Stimulated activated CD8-positive, alpha-beta memory T cell treated with anti-CD3 and anti-CD28 coated beads, Interleukin-2, amount 100 ng/mL, for 48 hours (primary cell): ENCODE measurements at regions not wholly inside any gene's neighbourhood (a gene's known extent, or its start where the extent isn't known, plus 50 kb on each side); places are given as distances from the start of the nearest gene placed in this dataset.
"Not testable (repeated sequence)": the region's sequence is repeated elsewhere in the genome, so short reads cannot be mapped to it uniquely, and the experiment has no call there.

Source experiments
- DNase-seq, 2 donors: peaks; one replicate each; pipeline ENCODE4 v3.0.0-alpha.2; 2020; ENCODE audit warnings: low read depth in 2 of 2

DNA sequence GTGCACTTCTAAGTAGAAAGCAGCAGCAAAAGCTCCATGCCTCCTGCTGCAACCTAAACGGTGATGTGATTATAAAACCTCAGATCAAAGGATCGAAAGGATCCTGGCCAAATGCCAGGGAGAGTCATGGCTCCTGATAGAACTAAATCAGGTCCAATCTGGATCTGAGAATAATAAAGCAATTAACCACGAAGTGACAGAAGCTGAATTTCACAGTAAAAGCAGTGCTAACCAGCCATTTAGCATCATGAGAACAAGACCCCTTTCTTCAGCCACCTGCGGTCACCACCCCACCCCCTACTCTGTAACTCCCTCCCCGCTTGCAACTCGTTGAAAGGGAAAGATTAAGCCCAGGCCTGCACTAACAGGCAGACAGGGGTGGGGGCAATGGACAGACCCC, 748.7 kb downstream of the BCL11A start:
- DNase-seq = no peak

DNA sequence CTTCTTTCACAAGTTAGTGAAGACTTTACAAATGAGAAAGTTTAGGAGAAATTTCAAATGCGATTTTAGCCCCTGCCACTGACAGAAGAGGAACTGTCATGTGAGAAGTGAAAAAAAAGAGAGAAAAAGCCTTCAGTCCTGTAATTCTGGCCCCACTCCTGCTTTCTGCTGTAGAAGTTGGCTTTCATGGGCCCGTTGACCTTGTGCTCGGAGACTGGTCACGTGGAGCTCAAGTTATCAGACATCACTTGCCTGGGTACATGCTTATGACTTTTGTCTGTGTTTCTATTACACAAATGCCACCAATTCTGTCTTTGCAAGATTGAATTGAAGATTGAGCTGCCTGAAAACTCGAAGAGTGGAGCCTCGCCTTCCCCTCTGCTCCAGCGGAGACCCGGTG, 749.9 kb downstream of the BCL11A start:
- DNase-seq = no peak

DNA sequence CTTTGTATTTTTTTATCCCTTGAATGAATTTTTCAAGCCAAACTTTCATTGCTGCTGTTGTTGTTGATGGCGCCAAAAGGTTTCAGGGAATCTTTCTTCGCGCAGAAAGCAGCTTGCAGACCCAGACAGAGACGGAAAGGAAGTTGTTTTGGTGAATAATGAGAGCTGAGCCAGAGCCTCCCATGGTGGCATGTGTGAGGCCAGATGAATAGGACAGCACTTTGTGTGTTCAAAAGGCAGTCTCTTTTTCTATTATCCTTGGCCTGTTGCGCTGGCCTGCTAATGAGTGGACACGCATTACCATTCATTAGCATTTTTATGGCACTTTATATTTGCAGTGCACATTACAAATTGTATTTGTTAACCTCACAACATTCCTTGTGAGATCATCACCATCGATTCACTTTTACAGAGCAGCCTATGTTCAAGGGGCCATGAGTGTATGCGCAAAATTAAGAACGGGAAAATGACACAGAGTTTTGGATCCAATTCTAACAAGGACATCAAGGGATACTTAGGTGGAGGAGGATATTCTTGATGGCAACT, 754.7 kb downstream of the BCL11A start:
- DNase-seq = no peak

DNA sequence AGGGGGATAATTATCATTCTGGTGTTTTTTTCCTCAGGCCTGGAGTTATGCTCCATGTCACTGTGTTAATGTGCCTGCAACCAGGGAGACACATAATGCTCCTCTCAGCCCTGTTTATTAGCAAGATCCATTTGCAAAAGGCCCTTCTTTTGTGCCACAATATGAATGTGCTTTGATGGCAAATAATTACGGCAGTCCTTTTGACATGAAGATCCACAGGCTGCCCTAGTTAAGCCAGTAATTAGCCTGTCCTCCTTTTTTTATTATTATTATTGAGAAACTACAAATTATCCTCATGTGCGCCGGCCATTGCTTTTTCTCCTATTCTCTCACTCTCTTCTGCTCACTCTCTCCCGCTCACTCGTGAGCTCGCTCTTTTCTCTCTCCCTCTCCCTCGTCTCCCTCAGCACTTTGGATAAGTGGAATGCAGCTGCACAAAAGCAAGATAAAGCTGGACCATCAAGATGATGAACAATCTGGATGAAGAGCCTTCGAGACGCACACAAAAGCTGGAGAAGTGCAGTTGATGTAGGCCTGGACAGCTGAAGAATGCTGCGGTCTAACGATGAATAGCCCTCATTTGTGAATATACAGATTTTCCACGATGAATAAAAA, 762.3 kb downstream of the BCL11A start:
- no peak for DNase-seq

DNA sequence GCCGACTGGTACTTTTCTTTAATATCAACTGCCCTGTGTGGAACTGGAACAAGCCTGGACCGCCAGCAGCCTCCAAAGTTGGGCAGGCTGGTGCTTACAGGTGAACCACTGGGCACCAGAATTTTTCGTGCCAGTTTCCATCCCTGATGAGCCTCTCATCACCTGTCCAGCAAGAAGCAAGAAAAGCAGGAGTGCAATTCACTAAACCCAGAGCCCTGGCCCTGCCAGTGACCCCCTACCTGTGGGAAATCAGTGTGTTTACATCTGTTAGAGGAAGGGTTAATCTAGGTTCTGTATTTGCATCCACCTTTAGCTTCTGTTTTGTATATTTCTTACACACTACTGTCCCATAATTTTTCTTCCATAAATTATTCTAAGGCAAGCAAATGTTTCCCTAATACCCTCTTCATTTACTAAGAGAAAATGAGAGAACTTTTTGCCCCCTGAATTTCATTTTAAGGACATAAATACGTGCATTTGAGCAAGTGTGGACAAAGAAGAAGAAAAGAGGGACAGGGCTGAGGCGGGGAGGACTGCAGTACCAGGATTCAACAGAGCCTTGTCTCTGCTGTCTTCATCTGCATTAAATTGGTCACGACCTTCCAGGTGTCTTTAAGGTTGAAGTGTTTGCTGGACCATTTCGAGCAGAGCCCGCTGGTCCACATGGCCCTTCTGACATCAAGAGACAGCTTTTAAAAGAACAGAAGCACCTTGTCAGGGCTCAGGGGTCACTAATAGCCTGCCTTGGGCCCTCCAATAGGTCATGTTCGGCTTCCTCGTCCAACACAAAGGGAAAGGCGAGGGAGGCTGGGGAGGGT, 763.1 kb downstream of the BCL11A start:
- no peak for DNase-seq

DNA sequence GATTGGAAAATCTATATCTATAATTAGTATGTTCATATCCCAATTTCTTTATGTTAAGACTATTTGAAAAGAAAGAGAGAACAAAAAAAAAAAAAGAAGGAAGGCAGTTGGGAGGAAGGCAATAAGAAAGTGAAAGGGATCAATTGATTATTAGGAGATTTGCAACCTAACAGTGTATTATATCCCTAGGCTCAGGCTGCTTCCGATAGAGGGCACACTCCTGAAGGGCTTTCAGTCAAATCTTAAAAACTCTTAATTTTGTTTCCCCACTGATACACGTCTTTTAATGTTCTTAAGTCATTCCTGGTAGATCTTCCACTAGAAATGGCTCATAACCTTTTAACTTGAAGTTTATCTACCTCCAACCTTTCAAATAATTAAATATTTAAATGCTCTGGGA, 763.9 kb downstream of the BCL11A start:
- DNase-seq = no peak

DNA sequence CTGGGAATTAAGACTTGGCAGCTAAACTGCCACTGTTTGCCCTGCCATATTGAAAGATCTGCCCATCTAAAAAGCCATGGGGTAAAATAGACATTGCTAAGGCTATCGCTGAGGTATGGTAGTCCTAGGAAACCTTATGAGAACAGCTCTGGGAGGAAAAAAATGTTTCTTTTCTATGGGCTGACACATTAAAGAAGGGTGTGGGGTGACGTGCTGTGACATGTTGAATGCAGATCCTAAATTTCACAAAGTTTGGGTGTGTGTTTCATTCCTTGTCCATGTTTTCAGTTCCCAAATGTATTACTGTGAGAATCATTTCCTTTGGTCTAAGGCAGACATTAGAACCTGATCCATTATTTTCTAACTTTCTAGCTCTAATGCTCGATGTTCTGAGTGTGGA, 766.4 kb downstream of the BCL11A start:
- no peak for DNase-seq

DNA sequence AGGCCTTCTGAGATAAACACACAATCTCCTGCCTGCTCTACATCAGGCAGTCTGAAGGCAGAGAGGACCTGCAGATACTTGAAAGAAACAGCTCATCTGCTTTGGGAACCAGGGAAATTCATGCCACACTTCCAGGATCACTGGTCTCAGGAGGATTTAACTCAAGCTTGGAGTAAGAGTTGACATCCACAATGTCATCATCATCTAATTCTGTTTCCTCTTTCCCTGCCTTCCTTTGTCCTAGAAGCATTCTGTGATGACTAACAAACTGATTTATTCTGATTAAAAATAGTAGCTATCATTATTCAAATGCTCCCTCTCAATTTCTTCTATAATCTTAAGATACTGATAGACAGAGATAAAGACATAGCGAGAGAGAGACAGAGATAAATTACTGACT, 766.8 kb downstream of the BCL11A start:
- no peak for DNase-seq

DNA sequence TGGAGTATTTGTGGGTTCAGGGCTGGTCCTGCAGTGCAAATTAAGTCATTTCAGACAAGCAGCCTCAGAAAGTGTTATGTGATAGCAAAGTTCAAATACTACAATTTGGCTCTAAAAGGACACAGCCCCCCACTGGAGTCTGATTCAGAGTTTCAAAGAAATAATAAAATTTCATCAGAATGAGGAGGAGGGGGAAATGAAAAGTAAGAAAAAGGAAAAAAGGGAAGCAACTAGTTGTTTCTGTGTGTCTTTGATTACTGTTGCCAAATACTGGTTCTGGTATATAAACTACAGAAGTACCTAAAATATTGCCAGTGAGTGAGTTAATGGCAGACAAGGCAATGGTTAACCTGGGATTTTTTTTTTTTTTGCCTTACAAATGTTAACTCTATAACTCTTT, 773.9 kb downstream of the BCL11A start:
- DNase-seq = no peak

DNA sequence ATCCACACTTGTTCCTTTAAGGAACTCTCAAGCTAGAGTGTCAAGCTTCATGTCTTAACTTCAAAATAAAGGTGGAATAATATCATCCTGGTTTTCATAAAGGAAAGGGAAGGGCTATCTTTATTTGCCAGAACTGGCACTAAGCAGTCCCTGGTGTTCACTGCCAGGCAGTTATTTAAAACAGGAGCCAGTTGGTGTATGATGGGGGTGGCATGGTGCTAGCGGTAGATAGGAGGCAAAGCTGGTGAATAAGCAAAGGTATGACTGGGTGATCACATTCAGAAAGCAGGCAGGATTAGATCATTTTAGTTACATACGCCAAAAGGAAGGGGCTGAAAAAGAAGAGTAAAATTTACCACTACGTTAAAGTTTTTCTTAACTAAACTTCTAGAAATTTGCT, 776.3 kb downstream of the BCL11A start:
- DNase-seq = no peak

DNA sequence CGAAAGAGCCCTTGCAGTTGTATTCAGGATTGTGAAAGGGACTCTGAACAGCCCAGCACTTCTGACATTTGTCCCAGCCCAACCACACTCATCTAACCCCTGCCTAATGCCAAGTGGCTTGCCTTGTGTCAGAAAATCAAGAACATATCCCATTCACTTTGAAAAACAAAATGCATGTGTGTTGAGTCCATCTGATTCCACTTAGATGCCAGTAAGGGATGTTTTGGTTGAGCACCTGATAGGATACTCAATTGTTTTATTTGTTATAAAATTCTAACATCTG, 776.8 kb downstream of the BCL11A start:
- DNase-seq = no peak

DNA sequence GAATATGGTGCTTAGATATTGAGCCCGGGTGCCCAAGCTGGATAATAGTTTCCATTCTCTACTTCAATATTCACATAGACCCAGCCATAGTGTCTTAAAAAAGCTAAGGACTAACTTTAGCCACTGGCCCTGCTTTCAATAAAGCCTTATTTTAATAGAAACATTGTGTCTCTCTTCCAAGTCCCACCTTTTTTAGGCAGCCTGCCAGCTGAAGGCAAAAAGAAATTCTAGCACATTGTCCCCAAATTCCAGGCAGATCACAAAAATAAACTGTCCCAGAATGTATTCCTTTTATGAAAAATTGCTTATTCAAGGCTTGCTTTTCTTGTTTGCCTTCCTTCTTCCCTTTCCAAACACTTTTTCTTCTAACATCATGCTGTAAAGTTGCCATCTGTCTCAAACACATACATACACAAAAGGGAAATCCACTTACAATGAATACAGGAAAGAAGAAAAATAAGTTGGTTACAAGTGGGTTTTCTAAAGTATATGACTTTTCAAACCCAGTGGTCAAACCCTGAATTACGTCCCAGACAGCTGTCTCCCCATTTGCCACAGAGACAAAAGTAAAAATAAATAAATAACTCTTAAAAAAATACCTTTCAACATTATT, 778.5 kb downstream of the BCL11A start:
- no peak for DNase-seq

DNA sequence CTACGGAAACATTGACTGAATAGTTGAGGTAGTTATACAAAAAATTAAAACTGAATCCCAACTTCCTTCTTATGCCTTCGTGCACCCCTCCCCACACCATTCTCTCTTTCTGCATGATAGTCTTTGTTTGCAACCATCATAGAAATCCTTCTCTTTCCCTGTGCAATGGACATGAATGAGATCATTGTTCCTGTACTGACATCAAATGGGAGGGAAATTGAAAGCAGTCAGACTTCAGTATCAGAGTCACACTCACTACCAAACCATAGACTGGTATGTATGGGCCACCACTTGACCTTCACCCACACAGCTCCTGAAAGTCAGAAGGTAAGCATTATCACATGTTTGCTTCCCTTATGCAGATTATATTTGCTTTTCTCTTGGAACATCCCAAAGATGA, 782.8 kb downstream of the BCL11A start:
- no peak for DNase-seq

DNA sequence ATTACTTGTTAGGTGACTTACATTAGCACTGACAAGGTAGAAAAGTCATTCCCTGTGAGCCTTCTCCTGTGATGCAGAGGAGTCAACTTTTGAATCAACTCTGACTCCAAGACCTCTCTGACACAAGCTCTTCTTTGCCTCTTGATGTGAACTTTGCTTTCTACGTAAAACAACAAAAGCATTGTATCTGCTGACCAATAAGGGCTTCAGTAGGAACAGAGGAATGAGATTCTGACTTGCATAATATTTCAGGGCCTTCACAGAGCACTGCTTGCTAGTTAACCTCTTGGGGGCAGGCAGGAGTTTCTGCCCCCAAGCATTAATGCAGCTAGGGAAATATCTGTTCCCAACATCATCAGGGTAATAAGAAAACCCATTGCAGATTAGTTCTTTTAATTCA, 791.5 kb downstream of the BCL11A start:
- no peak for DNase-seq

DNA sequence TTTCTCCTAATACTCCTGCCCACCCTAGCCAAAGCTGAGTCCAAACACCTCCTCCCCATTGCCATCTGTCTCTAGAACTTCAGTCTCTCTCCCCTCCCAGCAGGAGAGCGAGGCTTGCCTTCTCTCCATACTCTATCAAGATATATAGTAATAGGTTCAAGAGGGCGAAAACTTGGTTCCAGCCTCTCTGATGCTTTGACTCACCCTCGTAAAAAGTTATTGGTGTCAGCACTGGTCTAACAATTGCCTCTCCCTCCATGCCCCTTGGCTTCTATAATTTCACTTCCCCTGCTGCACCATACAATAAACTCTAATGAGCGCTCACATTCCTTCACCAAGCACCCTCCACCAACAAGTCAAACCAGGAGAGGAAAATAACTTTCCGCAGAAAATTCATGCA, 797.3 kb downstream of the BCL11A start:
- DNase-seq = no peak

DNA sequence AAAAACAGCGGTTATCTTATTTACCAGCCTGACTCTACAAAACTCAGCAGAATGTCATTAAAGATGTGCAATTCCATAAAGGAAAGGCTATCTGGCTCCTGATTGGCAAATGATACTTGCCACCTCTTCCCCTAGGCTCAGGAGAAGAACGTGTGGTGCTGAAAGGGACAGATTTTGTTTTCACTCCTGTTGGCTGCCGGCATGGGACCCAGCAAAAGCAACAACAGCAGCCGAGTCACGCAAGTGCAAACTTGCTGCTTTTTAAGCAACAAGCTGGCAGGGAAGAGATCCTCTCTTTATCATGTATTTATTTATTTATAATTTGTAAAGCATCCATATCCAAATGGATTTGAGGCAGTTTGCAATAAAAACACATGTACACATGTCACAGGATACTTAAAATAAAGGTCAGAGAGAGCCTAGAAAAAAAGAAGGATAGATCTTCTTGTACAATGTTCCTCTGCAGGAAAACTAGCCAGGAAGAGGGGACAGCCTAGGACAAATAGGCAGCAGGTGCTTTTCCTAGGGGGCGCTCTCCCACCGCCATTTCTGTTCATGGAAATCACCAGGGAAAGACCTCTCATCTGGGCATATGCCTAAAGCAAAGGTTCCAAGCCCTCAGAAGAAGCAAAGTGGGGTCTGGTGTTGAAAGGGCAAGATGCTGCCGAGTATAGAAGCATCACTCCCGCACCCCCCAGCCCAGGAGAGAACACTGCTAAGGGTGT, 799.3 kb downstream of the BCL11A start:
- no peak for DNase-seq

DNA sequence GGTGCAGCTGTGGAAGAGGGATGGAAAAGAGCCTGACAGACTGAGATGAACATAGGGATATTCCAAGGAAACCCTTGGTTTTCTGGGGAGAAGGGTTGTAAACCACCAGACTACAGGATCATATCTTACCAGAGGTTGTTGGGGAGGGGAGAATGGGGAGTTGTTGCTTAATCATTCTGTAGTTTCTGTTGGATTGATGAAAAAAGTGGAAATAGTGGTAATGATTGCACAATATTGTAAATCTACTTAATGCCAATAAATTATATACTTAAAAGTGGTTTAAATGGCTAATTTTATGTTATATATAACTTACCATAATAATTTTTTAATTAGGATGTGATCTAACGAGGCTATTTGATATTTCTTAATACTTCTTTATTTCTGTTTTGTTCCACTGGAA, 800.9 kb downstream of the BCL11A start:
- no peak for DNase-seq

DNA sequence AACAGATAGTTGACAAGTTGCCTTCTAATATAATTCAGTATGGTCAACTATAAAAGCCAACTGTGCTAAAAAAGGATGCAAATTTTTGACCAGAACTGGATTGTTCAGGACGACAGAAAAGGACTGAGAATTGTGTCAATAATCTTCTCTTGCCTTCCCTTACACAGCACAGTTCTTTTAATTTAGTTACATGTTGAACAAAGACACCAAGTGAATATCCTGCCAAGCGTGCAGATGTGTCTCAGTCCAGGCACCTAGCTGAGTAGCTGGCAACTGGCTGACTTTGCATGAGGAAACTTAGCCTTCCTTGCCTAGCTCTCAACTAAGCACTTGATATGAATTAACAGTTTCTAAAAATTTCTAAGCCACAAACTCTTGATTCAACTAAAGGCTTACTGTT, 801.4 kb downstream of the BCL11A start:
- DNase-seq = no peak

DNA sequence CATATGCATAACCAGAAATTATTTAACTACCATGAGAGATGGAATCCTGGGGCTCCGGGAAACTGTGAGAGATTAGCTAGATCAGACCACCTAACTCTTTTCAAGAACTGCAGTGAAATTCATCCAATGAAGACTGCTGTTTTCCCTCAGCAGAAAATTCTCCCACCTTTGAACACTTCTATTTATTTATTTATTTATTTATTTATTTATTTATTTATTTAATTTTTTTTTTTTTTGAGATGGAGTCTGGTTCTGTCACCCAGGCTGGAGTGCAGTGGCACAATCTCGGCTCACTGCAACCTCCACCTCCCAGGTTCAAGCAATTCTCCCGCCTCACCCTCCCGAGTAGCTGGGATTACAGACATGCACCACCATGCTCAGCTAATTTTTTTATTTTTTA, 802.2 kb downstream of the BCL11A start:
- DNase-seq = not testable (repeated sequence)

DNA sequence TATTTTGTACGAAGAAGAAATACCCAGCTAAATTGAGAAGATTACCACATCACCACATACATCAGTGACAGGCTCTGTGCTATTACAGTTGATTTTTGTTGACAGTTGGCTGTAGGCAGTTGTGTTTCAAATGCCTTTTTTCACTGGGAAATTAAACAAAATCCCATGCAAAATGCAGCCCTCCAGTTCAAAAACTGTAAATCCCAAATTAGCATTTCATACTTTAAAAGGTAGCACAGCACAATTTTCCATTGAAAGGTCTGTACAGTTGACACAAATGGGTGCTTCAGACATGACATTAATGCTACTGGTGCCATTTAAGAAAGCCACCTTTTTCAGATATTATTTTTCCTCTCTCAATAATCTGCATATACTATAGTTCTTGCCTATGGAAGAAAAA, 807.2 kb downstream of the BCL11A start:
- no peak for DNase-seq

DNA sequence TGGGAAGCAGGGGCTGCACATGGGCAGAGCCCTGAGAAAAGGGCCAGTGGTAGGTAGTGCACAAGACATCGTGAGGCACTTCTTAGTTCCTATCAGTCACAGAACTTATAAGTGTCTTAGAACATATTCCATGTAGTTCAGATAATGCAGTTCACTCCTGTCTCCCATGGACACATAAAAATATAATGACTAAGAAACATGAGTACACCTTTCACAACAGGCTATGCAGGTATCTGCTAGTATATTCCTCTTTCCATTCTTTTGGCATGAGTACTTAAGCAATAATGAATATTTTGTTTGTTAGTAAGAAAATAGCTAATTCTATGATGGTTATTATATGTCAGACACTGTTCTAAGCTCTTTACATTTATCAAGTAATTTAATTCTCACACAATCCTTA, 808.4 kb downstream of the BCL11A start:
- DNase-seq = no peak

DNA sequence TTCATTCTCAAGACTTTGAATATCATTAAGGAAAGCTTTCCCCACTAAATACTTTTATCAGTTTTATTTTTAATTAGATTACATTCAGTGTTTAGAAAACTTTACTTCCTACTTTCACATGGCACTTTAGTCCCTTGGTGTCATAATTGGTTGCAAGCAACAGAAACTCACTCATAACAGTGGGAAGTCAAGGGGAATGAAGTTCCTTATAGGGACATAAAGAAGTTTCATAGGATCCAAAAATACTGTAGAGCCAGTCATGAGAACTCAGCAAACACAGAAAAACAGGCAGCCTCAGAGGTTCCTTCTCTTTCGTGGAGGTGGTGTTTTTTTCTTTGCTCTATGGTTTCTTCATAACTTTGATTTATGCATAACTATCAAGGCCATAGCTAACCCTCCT, 809.0 kb downstream of the BCL11A start:
- DNase-seq = no peak

DNA sequence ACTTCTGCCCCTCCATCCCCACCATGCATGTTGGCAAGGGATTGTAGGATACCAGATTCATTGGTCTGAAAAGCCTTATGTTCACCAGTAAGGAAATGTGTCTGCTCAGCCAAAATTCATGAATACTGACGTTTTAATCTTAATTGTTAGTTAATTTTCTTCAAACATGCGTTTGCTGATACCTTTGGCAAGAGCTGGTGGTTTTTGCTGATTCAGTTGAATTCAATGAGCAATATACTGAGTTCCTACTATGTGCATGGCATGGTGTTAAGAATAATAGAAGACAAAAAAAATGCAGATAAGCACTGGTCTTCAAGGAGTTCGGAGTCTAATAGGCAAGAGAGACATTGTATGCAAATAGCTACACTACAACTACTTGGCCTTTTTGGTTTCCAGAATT, 811.6 kb downstream of the BCL11A start:
- no peak for DNase-seq
